ENCODE measurements at regions not wholly inside any gene's neighbourhood (a gene's known extent, or its start where the extent isn't known, plus 50 kb on each side); places are given as distances from the start of the nearest gene placed in this dataset.

DNA sequence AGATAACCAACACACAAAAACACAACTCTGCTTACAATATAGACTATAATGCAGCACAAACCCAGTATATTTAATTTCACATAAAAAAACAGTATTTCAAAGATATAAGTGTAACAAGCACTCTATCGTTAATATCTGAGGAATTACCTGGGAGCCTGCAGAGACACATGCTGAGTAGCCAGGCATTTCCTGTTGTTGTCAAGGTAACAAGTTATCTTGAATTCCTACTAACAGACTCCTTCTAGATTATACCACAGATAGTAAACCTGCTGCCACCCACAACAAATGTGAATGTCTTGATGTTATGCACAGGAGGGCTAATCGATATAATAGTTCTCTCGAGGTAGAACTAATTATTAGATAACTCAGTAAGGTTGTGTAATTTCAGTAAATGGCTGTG, 826.0 kb upstream of the PRR20A start:
- TF ChIP-seq, protein P1, sequence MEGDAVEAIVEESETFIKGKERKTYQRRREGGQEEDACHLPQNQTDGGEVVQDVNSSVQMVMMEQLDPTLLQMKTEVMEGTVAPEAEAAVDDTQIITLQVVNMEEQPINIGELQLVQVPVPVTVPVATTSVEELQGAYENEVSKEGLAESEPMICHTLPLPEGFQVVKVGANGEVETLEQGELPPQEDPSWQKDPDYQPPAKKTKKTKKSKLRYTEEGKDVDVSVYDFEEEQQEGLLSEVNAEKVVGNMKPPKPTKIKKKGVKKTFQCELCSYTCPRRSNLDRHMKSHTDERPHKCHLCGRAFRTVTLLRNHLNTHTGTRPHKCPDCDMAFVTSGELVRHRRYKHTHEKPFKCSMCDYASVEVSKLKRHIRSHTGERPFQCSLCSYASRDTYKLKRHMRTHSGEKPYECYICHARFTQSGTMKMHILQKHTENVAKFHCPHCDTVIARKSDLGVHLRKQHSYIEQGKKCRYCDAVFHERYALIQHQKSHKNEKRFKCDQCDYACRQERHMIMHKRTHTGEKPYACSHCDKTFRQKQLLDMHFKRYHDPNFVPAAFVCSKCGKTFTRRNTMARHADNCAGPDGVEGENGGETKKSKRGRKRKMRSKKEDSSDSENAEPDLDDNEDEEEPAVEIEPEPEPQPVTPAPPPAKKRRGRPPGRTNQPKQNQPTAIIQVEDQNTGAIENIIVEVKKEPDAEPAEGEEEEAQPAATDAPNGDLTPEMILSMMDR (conservative IDR thresholded peaks at IDR 0.05; ENCODE audit: low read depth, low read length) = no peak
- no peak for TF ChIP-seq EZH2 (IDR thresholded peaks at IDR 0.05; ENCODE audit: low read length, unreplicated experiment)

All from PC-3 (cell line).